Type B pancreatic cell (in vitro differentiated cells): ENCODE measurements at regions not wholly inside any gene's neighbourhood (a gene's known extent, or its start where the extent isn't known, plus 50 kb on each side); places are given as distances from the start of the nearest gene placed in this dataset.

ENCODE experiments used
- DNase-seq: peaks from one replicate; pipeline ENCODE4 v3.0.0; 2021; ENCODE audit warnings: mixed read lengths; ENCODE audit not compliant: unreplicated experiment; ENCODE audit errors: extremely low spot score
- H3K27ac Mint-ChIP-seq: 2 replicates; pipeline ENCODE4 v1.8.0; 2021; ENCODE audit warnings: mild to moderate bottlenecking, mixed read lengths
- H3K27me3 Mint-ChIP-seq: 2 replicates; pipeline ENCODE4 v1.8.0; 2021; ENCODE audit warnings: mixed read lengths
- H3K36me3 Mint-ChIP-seq: 2 replicates; pipeline ENCODE4 v1.8.0; 2021; ENCODE audit warnings: mixed read lengths
- H3K4me1 Mint-ChIP-seq: one replicate; pipeline ENCODE4 v1.8.0; 2021; ENCODE audit warnings: mixed read lengths; ENCODE audit not compliant: unreplicated experiment
- H3K4me3 Mint-ChIP-seq: 2 replicates; pipeline ENCODE4 v1.8.0; 2021; ENCODE audit warnings: mild to moderate bottlenecking, mixed read lengths
- H3K9me3 Mint-ChIP-seq: 2 replicates; pipeline ENCODE4 v1.8.0; 2021; ENCODE audit warnings: mixed read lengths
- TF ChIP-seq, protein P1 (sequence below): fragments of 200-600 bp; sonication (generic); conservative IDR thresholded peaks from 2 replicates; pipeline ENCODE4 v1.5.0; 2021; ENCODE audit warnings: antibody characterized with exemption, mild to moderate bottlenecking

- H3K36me3 Mint-ChIP-seq: no peaks in the 10 kb centered on the region
- no peak for DNase-seq
- H3K27me3 Mint-ChIP-seq: peaks cover 16% of the 10 kb centered on the region
- no peak overlapping the region for H3K27ac Mint-ChIP-seq
- no peak overlapping the region for H3K4me3 Mint-ChIP-seq
- TF ChIP-seq, protein P1, sequence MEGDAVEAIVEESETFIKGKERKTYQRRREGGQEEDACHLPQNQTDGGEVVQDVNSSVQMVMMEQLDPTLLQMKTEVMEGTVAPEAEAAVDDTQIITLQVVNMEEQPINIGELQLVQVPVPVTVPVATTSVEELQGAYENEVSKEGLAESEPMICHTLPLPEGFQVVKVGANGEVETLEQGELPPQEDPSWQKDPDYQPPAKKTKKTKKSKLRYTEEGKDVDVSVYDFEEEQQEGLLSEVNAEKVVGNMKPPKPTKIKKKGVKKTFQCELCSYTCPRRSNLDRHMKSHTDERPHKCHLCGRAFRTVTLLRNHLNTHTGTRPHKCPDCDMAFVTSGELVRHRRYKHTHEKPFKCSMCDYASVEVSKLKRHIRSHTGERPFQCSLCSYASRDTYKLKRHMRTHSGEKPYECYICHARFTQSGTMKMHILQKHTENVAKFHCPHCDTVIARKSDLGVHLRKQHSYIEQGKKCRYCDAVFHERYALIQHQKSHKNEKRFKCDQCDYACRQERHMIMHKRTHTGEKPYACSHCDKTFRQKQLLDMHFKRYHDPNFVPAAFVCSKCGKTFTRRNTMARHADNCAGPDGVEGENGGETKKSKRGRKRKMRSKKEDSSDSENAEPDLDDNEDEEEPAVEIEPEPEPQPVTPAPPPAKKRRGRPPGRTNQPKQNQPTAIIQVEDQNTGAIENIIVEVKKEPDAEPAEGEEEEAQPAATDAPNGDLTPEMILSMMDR: no peak
- H3K9me3 Mint-ChIP-seq: peaks cover 9% of the 10 kb centered on the region
- peaks cover 37% of the 10 kb centered on the region for H3K4me1 Mint-ChIP-seq
These were observed 702.0 kb downstream of the KCNJ2 start for GRCh38 chr17:70871180-70871818.

GRCh38 chr17:70872103-70872502 is 702.8 kb downstream of the KCNJ2 start:
- no peak overlapping the region for H3K4me3 Mint-ChIP-seq
- DNase-seq: no peak
- H3K4me1 Mint-ChIP-seq: peaks cover 35% of the 10 kb centered on the region
- peaks cover 18% of the 10 kb centered on the region for H3K27me3 Mint-ChIP-seq
- H3K36me3 Mint-ChIP-seq: no peaks in the 10 kb centered on the region
- no peak overlapping the region for H3K27ac Mint-ChIP-seq
- TF ChIP-seq, protein P1: no peak
- peaks cover 10% of the 10 kb centered on the region for H3K9me3 Mint-ChIP-seq

DNA sequence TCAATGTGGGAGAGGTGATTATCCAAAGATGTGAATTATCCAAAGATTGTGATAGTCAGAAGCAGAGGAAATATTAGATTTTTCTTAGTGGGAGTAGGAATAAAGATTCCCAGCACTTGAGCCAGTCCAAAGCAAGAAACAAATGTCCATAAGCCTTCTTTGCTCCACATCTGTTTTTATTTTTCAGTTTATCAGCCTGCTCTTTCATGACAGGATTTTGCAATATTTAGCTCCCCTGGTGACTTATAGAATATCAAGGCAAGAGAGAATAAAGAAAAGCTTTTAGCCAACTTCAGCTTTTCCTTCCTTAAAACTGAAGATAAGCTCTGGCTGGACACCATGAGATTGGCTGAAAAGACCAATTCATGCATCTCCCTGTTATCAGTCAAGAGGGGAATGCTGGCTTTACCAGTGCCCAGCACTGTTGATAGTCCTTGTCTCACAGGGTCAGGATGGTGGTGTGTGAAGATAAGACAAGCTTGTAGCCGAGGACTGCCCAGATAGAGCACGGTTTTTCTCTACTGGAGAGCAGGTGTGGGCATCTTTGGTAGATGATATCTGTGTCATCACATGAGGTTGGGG is 706.5 kb downstream of the KCNJ2 start:
- TF ChIP-seq, protein P1: no peak
- no peak overlapping the region for H3K4me3 Mint-ChIP-seq
- H3K27ac Mint-ChIP-seq: no peak overlapping the region
- H3K9me3 Mint-ChIP-seq: peaks cover 10% of the 10 kb centered on the region
- no peaks in the 10 kb centered on the region for H3K36me3 Mint-ChIP-seq
- DNase-seq: no peak
- peaks cover 28% of the 10 kb centered on the region for H3K27me3 Mint-ChIP-seq
- peaks cover 28% of the 10 kb centered on the region for H3K4me1 Mint-ChIP-seq

- TF ChIP-seq, protein P1: no peak
- Mint-ChIP-seq H3K4me1 (peaks cover 26% of the 10 kb centered on the region), H3K9me3 (peaks cover 4% of the 10 kb centered on the region), H3K27me3 (peaks cover 32% of the 10 kb centered on the region), H3K36me3 (no peaks in the 10 kb centered on the region), H3K4me3 (no peak overlapping the region), H3K27ac (no peak overlapping the region)
- no peak for DNase-seq
These were observed 709.5 kb downstream of the KCNJ2 start for GRCh38 chr17:70878879-70879278.

DNA sequence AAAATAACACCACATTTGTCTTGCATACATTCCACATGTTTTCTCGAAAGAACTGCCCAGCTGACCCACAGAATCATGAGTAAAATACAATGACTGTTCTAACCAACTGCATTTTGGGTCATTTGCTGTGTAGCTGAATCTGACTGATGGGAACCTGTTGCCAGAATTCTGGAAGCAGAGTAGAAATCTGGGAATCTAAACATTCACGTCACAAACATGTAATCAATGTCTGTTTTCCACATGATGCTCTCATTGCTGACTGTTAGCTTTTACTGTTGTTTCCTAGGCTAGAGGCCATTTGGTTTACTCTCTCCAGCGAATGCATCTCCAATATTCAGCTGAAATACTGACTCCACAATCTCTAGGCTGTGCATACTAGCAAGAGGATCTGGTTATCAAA is 710.1 kb downstream of the KCNJ2 start:
- Mint-ChIP-seq H3K27ac (no peak overlapping the region), H3K36me3 (no peaks in the 10 kb centered on the region), H3K9me3 (peaks cover 4% of the 10 kb centered on the region), H3K27me3 (peaks cover 32% of the 10 kb centered on the region), H3K4me1 (peaks cover 26% of the 10 kb centered on the region), H3K4me3 (no peak overlapping the region)
- no peak for DNase-seq
- TF ChIP-seq, protein P1: no peak
